Naive thymus-derived CD4-positive, alpha-beta T cell (primary cell): ENCODE measurements at regions not wholly inside any gene's neighbourhood (a gene's known extent, or its start where the extent isn't known, plus 50 kb on each side); places are given as distances from the start of the nearest gene placed in this dataset.

Source experiments
- ATAC-seq: fragments of 150-1000 bp; cut with Tn5 transposase; 2 replicates; pipeline ENCODE4 v1.10.0; 2021; ENCODE audit warnings: mild to moderate bottlenecking, moderate library complexity
- CTCF ChIA-PET: fragments of 350-600 bp; sonication (Branson Sonifier 250); formaldehyde crosslinking; loops from one replicate; lab custom pipeline; 2021; ENCODE audit warnings: antibody characterized with exemption; lab: Charles Lee
- POLR2A ChIA-PET: fragments of 350-600 bp; sonication (Branson Sonifier 250); formaldehyde crosslinking; loops from one replicate; lab custom pipeline; 2021; ENCODE audit warnings: antibody characterized with exemption, inconsistent platforms; lab: Charles Lee
- DNase-seq, 9 donors: peaks; one replicate each; pipeline versions ENCODE4 v3.0.0 to v3.0.0-alpha.2; 2020 to 2022; ENCODE audit warnings: mixed read lengths in 1 of 9
- H3K27ac ChIP-seq: one replicate; pipeline ENCODE4 v1.7.0; 2013; ENCODE audit warnings: mild to moderate bottlenecking, low read depth, low read length, moderate library complexity
- H3K27me3 ChIP-seq, 2 donors: one replicate each; pipeline ENCODE4 v1.7.0; 2013; ENCODE audit warnings: low read length in 2 of 2, mild to moderate bottlenecking in 2 of 2, moderate library complexity in 2 of 2; ENCODE audit not compliant: control insufficient read depth in 2 of 2, insufficient read depth in 2 of 2
- H3K36me3 ChIP-seq, 3 experiments: 1 replicate in 2 of 3; 2 replicates in 1 of 3; pipeline ENCODE4 v1.7.0; 2013; ENCODE audit warnings: low read length in 3 of 3, mild to moderate bottlenecking in 3 of 3, moderate library complexity in 1 of 3; ENCODE audit not compliant: insufficient read depth in 3 of 3, control insufficient read depth in 2 of 3
- H3K4me1 ChIP-seq, 2 donors: one replicate each; pipeline ENCODE4 v1.7.0; 2013; ENCODE audit warnings: low read length in 2 of 2, mild to moderate bottlenecking in 2 of 2, moderate library complexity in 1 of 2; ENCODE audit not compliant: control insufficient read depth in 2 of 2, insufficient read depth in 2 of 2
- H3K4me3 ChIP-seq: 2 replicates; pipeline ENCODE4 v1.7.0; 2013; ENCODE audit warnings: mild to moderate bottlenecking, low read length
- H3K9me3 ChIP-seq, 3 experiments: 1 replicate in 2 of 3; 2 replicates in 1 of 3; pipeline ENCODE4 v1.7.0; 2013; ENCODE audit warnings: low read length in 3 of 3; ENCODE audit not compliant: control insufficient read depth in 2 of 3
- H3K27ac Mint-ChIP-seq, 9 donors: one replicate each; pipeline ENCODE4 v1.8.0; 2020 to 2022; ENCODE audit warnings: mixed read lengths in 9 of 9, mild to moderate bottlenecking in 8 of 9, moderate library complexity in 5 of 9, inconsistent platforms in 2 of 9
- H3K27me3 Mint-ChIP-seq, 5 donors: one replicate each; pipeline ENCODE4 v1.8.0; 2021 to 2022; ENCODE audit warnings: mixed read lengths in 5 of 5, mild to moderate bottlenecking in 1 of 5
- H3K36me3 Mint-ChIP-seq, 5 donors: one replicate each; pipeline ENCODE4 v1.8.0; 2020 to 2022; ENCODE audit warnings: mixed read lengths in 5 of 5, mild to moderate bottlenecking in 3 of 5, inconsistent platforms in 1 of 5
- H3K4me1 Mint-ChIP-seq, 7 donors: one replicate each; pipeline ENCODE4 v1.8.0; 2020 to 2022; ENCODE audit warnings: mixed read lengths in 7 of 7, mild to moderate bottlenecking in 3 of 7, inconsistent platforms in 1 of 7
- H3K4me3 Mint-ChIP-seq, 10 donors: one replicate each; pipeline ENCODE4 v1.8.0; 2020 to 2022; ENCODE audit warnings: mild to moderate bottlenecking in 10 of 10, mixed read lengths in 10 of 10, moderate library complexity in 6 of 10, inconsistent platforms in 2 of 10
- H3K9me3 Mint-ChIP-seq, 11 donors: one replicate each; pipeline ENCODE4 v1.8.0; 2020 to 2022; ENCODE audit warnings: mixed read lengths in 11 of 11, mild to moderate bottlenecking in 4 of 11, inconsistent platforms in 1 of 11, moderate library complexity in 1 of 11
- intact Hi-C, 2 donors: fragments of 100-400 bp; cut with micrococcal nuclease; formaldehyde crosslinking; loops; one replicate each; pipeline ENCODE4 v1.15.1; 2023

- no peak for ATAC-seq
- intact Hi-C loops = no loop called here
- no peak overlapping the region for H3K4me3 ChIP-seq
- Mint-ChIP-seq H3K27me3 (peaks cover 0 to 49% (median 18%) of the 10 kb centered on the region in 5 donors), H3K9me3 (peaks cover 0 to 2% (median 0%) of the 10 kb centered on the region in 11 donors), H3K27ac (no peak overlapping the region), H3K36me3 (no peaks in the 10 kb centered on the region), H3K4me1 (no peaks in the 10 kb centered on the region), H3K4me3 (no peak overlapping the region)
- no peaks in the 10 kb centered on the region for H3K36me3 ChIP-seq
- ChIA-PET CTCF (no interaction called here), POLR2A (no interaction called here)
- no peak overlapping the region for H3K27ac ChIP-seq
- H3K27me3 ChIP-seq = no peaks in the 10 kb centered on the region
- H3K9me3 ChIP-seq = no peaks in the 10 kb centered on the region
- H3K4me1 ChIP-seq = no peaks in the 10 kb centered on the region
- no peak for DNase-seq
Measured at GRCh38 chr22:49196046-49196511, 631.6 kb downstream of the BRD1 start.

DNA sequence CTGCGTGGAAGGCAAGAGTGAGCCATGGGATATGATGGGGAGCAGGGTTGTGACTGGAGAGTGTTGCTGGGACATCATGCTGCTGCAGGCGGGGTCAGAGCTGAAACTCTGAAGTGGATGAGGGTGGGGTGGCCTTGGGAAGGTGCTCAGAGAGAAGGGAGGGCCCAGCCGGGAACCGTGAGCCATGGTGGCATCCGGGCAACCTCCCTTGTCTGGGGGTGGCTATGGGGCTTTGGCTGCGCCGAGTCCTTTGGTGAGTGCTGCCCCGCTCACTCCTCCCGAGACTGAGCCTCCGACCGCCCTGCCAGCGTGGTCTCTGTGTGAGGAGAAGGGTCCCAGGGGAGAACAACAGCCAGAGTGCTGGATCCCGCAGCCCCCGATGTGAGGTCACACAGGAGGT lies 632.0 kb downstream of the BRD1 start:
- ATAC-seq = no peak
- no peak overlapping the region for H3K4me3 Mint-ChIP-seq
- no peaks in the 10 kb centered on the region for H3K27me3 ChIP-seq
- H3K9me3 ChIP-seq = no peaks in the 10 kb centered on the region
- no peak overlapping the region for H3K27ac ChIP-seq
- no peaks in the 10 kb centered on the region for H3K4me1 ChIP-seq
- ChIA-PET POLR2A (no interaction called here), CTCF (no interaction called here)
- H3K4me3 ChIP-seq = no peak overlapping the region
- H3K36me3 Mint-ChIP-seq = no peaks in the 10 kb centered on the region
- H3K36me3 ChIP-seq = no peaks in the 10 kb centered on the region
- no peak for DNase-seq
- peaks cover 0 to 50% (median 18%) of the 10 kb centered on the region in 5 donors for H3K27me3 Mint-ChIP-seq
- H3K4me1 Mint-ChIP-seq = no peaks in the 10 kb centered on the region
- H3K9me3 Mint-ChIP-seq = peaks cover 0 to 2% (median 0%) of the 10 kb centered on the region in 11 donors
- H3K27ac Mint-ChIP-seq = no peak overlapping the region
- intact Hi-C loops = no loop called here

- peaks cover 0 to 3% (median 0%) of the 10 kb centered on the region in 11 donors for H3K9me3 Mint-ChIP-seq
- intact Hi-C loops = no loop called here
- H3K9me3 ChIP-seq = no peaks in the 10 kb centered on the region
- H3K27me3 ChIP-seq = no peaks in the 10 kb centered on the region
- H3K27ac Mint-ChIP-seq = no peak overlapping the region
- H3K36me3 ChIP-seq = no peaks in the 10 kb centered on the region
- H3K27me3 Mint-ChIP-seq = peaks cover 0 to 53% (median 13%) of the 10 kb centered on the region in 5 donors
- H3K4me3 ChIP-seq = no peak overlapping the region
- no peaks in the 10 kb centered on the region for H3K4me1 ChIP-seq
- no peaks in the 10 kb centered on the region for H3K4me1 Mint-ChIP-seq
- ChIA-PET CTCF (no interaction called here), POLR2A (no interaction called here)
- H3K36me3 Mint-ChIP-seq = no peaks in the 10 kb centered on the region
- ATAC-seq = no peak
- H3K27ac ChIP-seq = no peak overlapping the region
- no peak overlapping the region for H3K4me3 Mint-ChIP-seq
- DNase-seq = no peak
Measured at GRCh38 chr22:49193901-49194465, 633.7 kb downstream of the BRD1 start.

DNA sequence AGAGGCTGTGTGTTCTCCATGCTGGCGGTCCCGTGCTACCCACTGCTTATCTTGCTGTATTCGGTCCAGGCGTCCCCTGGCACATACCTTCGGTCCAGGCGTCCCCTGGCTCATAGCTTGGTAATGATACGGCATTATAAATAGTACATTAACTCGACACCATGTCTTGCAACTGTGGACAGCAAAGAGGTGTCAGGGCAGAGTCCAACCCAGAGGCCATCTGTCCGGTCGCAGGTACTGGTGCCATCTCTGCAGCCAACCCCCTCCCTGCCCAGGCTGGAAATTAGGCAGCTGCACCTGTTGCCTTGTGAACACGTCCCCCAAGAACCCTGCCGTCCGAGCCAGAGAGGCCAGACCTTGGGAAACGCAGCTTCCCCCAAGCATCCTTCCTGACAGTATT lies 634.3 kb downstream of the BRD1 start:
- intact Hi-C loops = no loop called here
- no peak for ATAC-seq
- peaks cover 0 to 56% (median 13%) of the 10 kb centered on the region in 5 donors for H3K27me3 Mint-ChIP-seq

GRCh38 chr22:49192857-49193250 lies 634.8 kb downstream of the BRD1 start:
- no peaks in the 10 kb centered on the region for H3K27me3 ChIP-seq
- Mint-ChIP-seq H3K4me3 (no peak overlapping the region), H3K4me1 (no peaks in the 10 kb centered on the region), H3K27me3 (peaks cover 0 to 52% (median 8%) of the 10 kb centered on the region in 5 donors), H3K36me3 (peaks cover 0 to 4% (median 0%) of the 10 kb centered on the region in 5 donors), H3K9me3 (peaks cover 0 to 3% (median 0%) of the 10 kb centered on the region in 11 donors), H3K27ac (no peak overlapping the region)
- H3K4me1 ChIP-seq = no peaks in the 10 kb centered on the region
- no peaks in the 10 kb centered on the region for H3K36me3 ChIP-seq
- intact Hi-C loops = no loop called here
- POLR2A ChIA-PET = no interaction called here
- CTCF ChIA-PET = no interaction called here
- H3K9me3 ChIP-seq = no peaks in the 10 kb centered on the region
- no peak overlapping the region for H3K4me3 ChIP-seq
- H3K27ac ChIP-seq = no peak overlapping the region
- ATAC-seq (no peak), DNase-seq (no peak)

More for the DNA sequence above, 634.3 kb downstream of the BRD1 start:
- CTCF ChIA-PET = no interaction called here
- POLR2A ChIA-PET = no interaction called here
- H3K27me3 ChIP-seq = no peaks in the 10 kb centered on the region
- no peaks in the 10 kb centered on the region for H3K9me3 ChIP-seq
- H3K27ac ChIP-seq = no peak overlapping the region
- H3K9me3 Mint-ChIP-seq = peaks cover 0 to 3% (median 0%) of the 10 kb centered on the region in 11 donors
- no peaks in the 10 kb centered on the region for H3K4me1 Mint-ChIP-seq
- no peaks in the 10 kb centered on the region for H3K36me3 ChIP-seq
- no peak overlapping the region for H3K4me3 Mint-ChIP-seq
- peaks cover 0 to 3% (median 0%) of the 10 kb centered on the region in 5 donors for H3K36me3 Mint-ChIP-seq
- H3K27ac Mint-ChIP-seq = no peak overlapping the region
- DNase-seq = no peak
- no peak overlapping the region for H3K4me3 ChIP-seq
- H3K4me1 ChIP-seq = no peaks in the 10 kb centered on the region

GRCh38 chr22:49192180-49192856 lies 635.4 kb downstream of the BRD1 start:
- Histone ChIP-seq H3K9me3 (no peaks in the 10 kb centered on the region), H3K36me3 (no peaks in the 10 kb centered on the region), H3K4me1 (no peaks in the 10 kb centered on the region), H3K4me3 (no peak overlapping the region), H3K27ac (no peak overlapping the region), H3K27me3 (no peaks in the 10 kb centered on the region)
- CTCF ChIA-PET = no interaction called here
- Mint-ChIP-seq H3K27me3 (peaks cover 0 to 47% (median 6%) of the 10 kb centered on the region in 5 donors), H3K36me3 (peaks cover 0 to 4% (median 0%) of the 10 kb centered on the region in 5 donors), H3K4me3 (no peak overlapping the region), H3K27ac (no peak overlapping the region), H3K9me3 (peaks cover 0 to 3% (median 0%) of the 10 kb centered on the region in 11 donors), H3K4me1 (no peaks in the 10 kb centered on the region)
- ATAC-seq (no peak), DNase-seq (no peak)
- intact Hi-C loops = no loop called here
- POLR2A ChIA-PET = no interaction called here
